H1 (cell line): ENCODE measurements at regions not wholly inside any gene's neighbourhood (a gene's known extent, or its start where the extent isn't known, plus 50 kb on each side); places are given as distances from the start of the nearest gene placed in this dataset.

Source experiments
- CTCF ChIA-PET: fragments of 300-600 bp; sonication (Branson Sonifier 250); formaldehyde crosslinking; loops from one replicate; lab custom pipeline; 2021; ENCODE audit not compliant: partially characterized antibody; lab: Charles Lee
- POLR2A ChIA-PET: fragments of 300-600 bp; sonication (Branson Sonifier 250); formaldehyde crosslinking; loops from one replicate; lab custom pipeline; 2021; ENCODE audit warnings: inconsistent platforms; ENCODE audit not compliant: partially characterized antibody; lab: Charles Lee
- DNase-seq, 2 experiments: peaks; one replicate each; pipeline versions ENCODE4 v3.0.0 to v3.0.0-alpha.2; 2010 to 2022; ENCODE audit warnings: low spot score in 2 of 2, low read depth in 1 of 2, mixed read lengths in 1 of 2
- FAIRE-seq: peaks from 2 replicates; lab custom pipeline; 2011; peaks lifted over from hg19 to GRCh38; lab: Jason Lieb, UNC
- H2AFZ ChIP-seq: 2 replicates; pipeline ENCODE4 v1.8.1; 2012; ENCODE audit warnings: low read length, inconsistent platforms
- H2AK5ac ChIP-seq: 2 replicates; pipeline ENCODE4 v1.6.1; 2013; ENCODE audit warnings: low read depth, low read length
- H2BK120ac ChIP-seq: replicated peaks from 2 replicates; pipeline ENCODE3; 2013; ENCODE audit warnings: low read depth, low read length, inconsistent platforms
- H2BK12ac ChIP-seq: 2 replicates; pipeline ENCODE4 v1.6.1; 2013; ENCODE audit warnings: low read depth, low read length
- H2BK15ac ChIP-seq: 2 replicates; pipeline ENCODE4 v1.6.1; 2013; ENCODE audit warnings: low read length
- H2BK20ac ChIP-seq: 2 replicates; pipeline ENCODE4 v1.6.1; 2013; ENCODE audit warnings: low read length
- H2BK5ac ChIP-seq: 2 replicates; pipeline ENCODE4 v1.6.1; 2013; ENCODE audit warnings: low read depth, low read length
- H3K14ac ChIP-seq: 2 replicates; pipeline ENCODE4 v1.6.1; 2013; ENCODE audit warnings: inconsistent platforms; ENCODE audit not compliant: insufficient read length
- H3K18ac ChIP-seq: 2 replicates; pipeline ENCODE4 v1.6.1; 2013; ENCODE audit warnings: low read length; ENCODE audit errors: extremely low read depth
- H3K23ac ChIP-seq: 2 replicates; pipeline ENCODE4 v1.6.1; 2013; ENCODE audit warnings: inconsistent platforms; ENCODE audit not compliant: insufficient read length
- H3K23me2 ChIP-seq: 2 replicates; pipeline ENCODE4 v1.6.1; 2013; ENCODE audit warnings: low read depth, low read length
- H3K27ac ChIP-seq: 2 replicates; pipeline ENCODE4 v1.6.1; 2011; ENCODE audit warnings: low read depth, low read length, inconsistent platforms
- H3K27me3 ChIP-seq, 4 experiments: replicated peaks in 1 of 4; 1 replicate in 1 of 4; 2 replicates in 3 of 4; pipeline versions ENCODE4 v1.6.1 to v1.8.1; 2011 to 2013; ENCODE audit warnings: low read length in 3 of 4, mild to moderate bottlenecking in 3 of 4, inconsistent platforms in 2 of 4, mixed read lengths in 2 of 4, moderate library complexity in 1 of 4; ENCODE audit not compliant: control insufficient read depth in 3 of 4, insufficient read depth in 3 of 4; ENCODE audit errors: extremely low read depth in 1 of 4
- H3K36me3 ChIP-seq, 4 experiments: 2 replicates each; pipeline versions ENCODE4 v1.6.1 to v1.8.1; 2011 to 2013; ENCODE audit warnings: mild to moderate bottlenecking in 4 of 4, low read length in 3 of 4, moderate library complexity in 2 of 4, control low read depth in 1 of 4, inconsistent platforms in 1 of 4; ENCODE audit not compliant: insufficient read depth in 4 of 4, control insufficient read depth in 2 of 4
- H3K4ac ChIP-seq: replicated peaks from 2 replicates; pipeline ENCODE3; 2013; ENCODE audit warnings: low read length, low read depth, mixed read lengths, inconsistent platforms; ENCODE audit not compliant: insufficient read length
- H3K4me1 ChIP-seq, 4 experiments: replicated peaks in 1 of 4; 1 replicate in 1 of 4; 2 replicates in 3 of 4; pipeline versions ENCODE4 v1.6.1 to v1.8.1; 2011 to 2013; ENCODE audit warnings: low read length in 3 of 4, inconsistent platforms in 2 of 4, mixed read lengths in 1 of 4; ENCODE audit not compliant: insufficient read depth in 4 of 4, control insufficient read depth in 3 of 4
- H3K4me2 ChIP-seq, 2 experiments: 2 replicates each; pipeline versions ENCODE4 v1.6.1 to v1.8.1; 2011 to 2013; ENCODE audit warnings: low read depth in 2 of 2, low read length in 2 of 2, control low read depth in 1 of 2, inconsistent platforms in 1 of 2, mild to moderate bottlenecking in 1 of 2; ENCODE audit not compliant: insufficient read depth in 1 of 2
- H3K4me3 ChIP-seq, 4 experiments: fragments of 200-600, 300-600 bp in 1 of 4; sonication (generic), shearing (Covaris generic), sonication (Bioruptor Twin) in 1 of 4; 2 replicates each; pipeline versions ENCODE4 v1.5.1 to v1.8.1; 2011 to 2016; ENCODE audit warnings: low read length in 4 of 4, low read depth in 3 of 4, control low read depth in 2 of 4, inconsistent platforms in 2 of 4, mild to moderate bottlenecking in 2 of 4, mixed read lengths in 1 of 4, moderate library complexity in 1 of 4; ENCODE audit not compliant: insufficient read depth in 2 of 4; ENCODE audit errors: extremely low read depth in 1 of 4
- H3K56ac ChIP-seq: replicated peaks from 2 replicates; pipeline ENCODE3; 2013; ENCODE audit warnings: low read depth, mild to moderate bottlenecking, mixed read lengths, low read length, inconsistent platforms; ENCODE audit not compliant: insufficient read length
- H3K79me1 ChIP-seq: 2 replicates; pipeline ENCODE4 v1.6.1; 2013; ENCODE audit warnings: low read depth, low read length, control low read depth
- H3K79me2 ChIP-seq, 2 experiments: 2 replicates each; pipeline versions ENCODE4 v1.6.1 to v1.8.1; 2012 to 2013; ENCODE audit warnings: low read length in 2 of 2, mild to moderate bottlenecking in 2 of 2, inconsistent platforms in 1 of 2; ENCODE audit not compliant: insufficient read depth in 2 of 2, control insufficient read depth in 1 of 2
- H3K9ac ChIP-seq, 4 experiments: replicated peaks in 1 of 4; 1 replicate in 1 of 4; 2 replicates in 3 of 4; pipeline versions ENCODE4 v1.6.1 to v1.8.1; 2011 to 2013; ENCODE audit warnings: low read depth in 3 of 4, low read length in 3 of 4, control low read depth in 2 of 4, mild to moderate bottlenecking in 2 of 4, moderate library complexity in 2 of 4, inconsistent platforms in 1 of 4; ENCODE audit errors: extremely low read depth in 1 of 4
- H3K9me3 ChIP-seq, 2 experiments: 2 replicates each; pipeline versions ENCODE4 v1.6.1 to v1.8.1; 2012 to 2013; ENCODE audit warnings: mild to moderate bottlenecking in 2 of 2, moderate library complexity in 2 of 2, control low read depth in 1 of 2, inconsistent platforms in 1 of 2, low read depth in 1 of 2, low read length in 1 of 2, mixed read lengths in 1 of 2; ENCODE audit not compliant: insufficient read depth in 2 of 2
- H4K20me1 ChIP-seq, 2 experiments: replicated peaks in 1 of 2; 2 replicates each; pipeline versions ENCODE3 to v1.8.1; 2011 to 2013; ENCODE audit warnings: inconsistent platforms in 2 of 2, low read length in 2 of 2, mild to moderate bottlenecking in 1 of 2; ENCODE audit not compliant: insufficient read depth in 2 of 2, control insufficient read depth in 1 of 2
- H4K5ac ChIP-seq: 2 replicates; pipeline ENCODE4 v1.6.1; 2013; ENCODE audit warnings: low read length, low read depth, mixed read lengths, inconsistent platforms; ENCODE audit not compliant: insufficient read length
- H4K8ac ChIP-seq: 2 replicates; pipeline ENCODE4 v1.8.0; 2013; ENCODE audit warnings: mild to moderate bottlenecking, moderate library complexity, low read length, inconsistent platforms; ENCODE audit not compliant: insufficient read depth; ENCODE audit errors: extremely low read depth
- H4K91ac ChIP-seq: replicated peaks from 2 replicates; pipeline ENCODE3; 2013; ENCODE audit warnings: low read length, mixed read lengths, inconsistent platforms; ENCODE audit not compliant: insufficient read length
- CEBPB ChIP-seq: IDR thresholded peaks from 2 replicates; pipeline ENCODE4 v1.6.1; 2012; ENCODE audit warnings: low read depth, low read length
- CHD2 ChIP-seq: IDR thresholded peaks from 2 replicates; pipeline ENCODE4 v1.6.1; 2012; ENCODE audit warnings: low read length, improper control_type of control experiment
- HDAC6 ChIP-seq: IDR thresholded peaks from one replicate; pipeline ENCODE4 v1.7.1; 2012; ENCODE audit warnings: low read depth, mild to moderate bottlenecking, inconsistent platforms, low read length, moderate library complexity
- JUN ChIP-seq: IDR thresholded peaks from 2 replicates; pipeline ENCODE4 v1.6.1; 2011; ENCODE audit warnings: low read depth, mild to moderate bottlenecking, improper control_type of control experiment, low read length
- JUND ChIP-seq: IDR thresholded peaks from 2 replicates; pipeline ENCODE4 v1.6.1; 2011; ENCODE audit warnings: mild to moderate bottlenecking, improper control_type of control experiment, low read length
- KDM5A ChIP-seq: fragments of 200-600 bp; IDR thresholded peaks from 2 replicates; pipeline ENCODE4 v1.7.1; 2012; ENCODE audit warnings: mild to moderate bottlenecking, low read length, inconsistent platforms, mixed read lengths
- MAFK ChIP-seq: IDR thresholded peaks from 2 replicates; pipeline ENCODE4 v1.6.1; 2012; ENCODE audit warnings: low read depth, mild to moderate bottlenecking, improper control_type of control experiment, low read length
- NANOG ChIP-seq: IDR thresholded peaks from 2 replicates; pipeline ENCODE4 v1.6.1; 2011; ENCODE audit warnings: low read length, low read depth, mild to moderate bottlenecking, inconsistent platforms; ENCODE audit not compliant: insufficient read depth, poor library complexity, severe bottlenecking
- POU5F1 ChIP-seq: IDR thresholded peaks from 2 replicates; pipeline ENCODE4 v1.6.1; 2011; ENCODE audit warnings: low read depth, mild to moderate bottlenecking, low read length, moderate library complexity
- RXRA ChIP-seq: IDR thresholded peaks from 2 replicates; pipeline ENCODE4 v1.6.1; 2011; ENCODE audit warnings: low read depth, mild to moderate bottlenecking, low read length, moderate library complexity; ENCODE audit not compliant: insufficient read depth
- SIN3A ChIP-seq, 2 experiments: IDR thresholded peaks in 1 of 2; conservative IDR thresholded peaks in 1 of 2; 2 replicates each; pipeline ENCODE4 v1.6.1; 2011 to 2012; ENCODE audit warnings: low read length in 2 of 2, improper control_type of control experiment in 1 of 2, low read depth in 1 of 2, mild to moderate bottlenecking in 1 of 2
- SP4 ChIP-seq: IDR thresholded peaks from 2 replicates; pipeline ENCODE4 v1.6.1; 2012; ENCODE audit warnings: low read length, inconsistent platforms
- TF ChIP-seq, protein P1 (sequence below): IDR thresholded peaks from 2 replicates; pipeline ENCODE4 v1.6.1; 2012; ENCODE audit warnings: inconsistent platforms
- TF ChIP-seq, protein P2 (sequence below): IDR thresholded peaks from 2 replicates; pipeline ENCODE4 v1.6.1; 2011; ENCODE audit warnings: low read depth, mild to moderate bottlenecking, low read length; ENCODE audit not compliant: insufficient read depth
- TF ChIP-seq, protein P3 (sequence below): IDR thresholded peaks from 2 replicates; pipeline ENCODE4 v1.6.1; 2012; ENCODE audit warnings: inconsistent platforms

DNA sequence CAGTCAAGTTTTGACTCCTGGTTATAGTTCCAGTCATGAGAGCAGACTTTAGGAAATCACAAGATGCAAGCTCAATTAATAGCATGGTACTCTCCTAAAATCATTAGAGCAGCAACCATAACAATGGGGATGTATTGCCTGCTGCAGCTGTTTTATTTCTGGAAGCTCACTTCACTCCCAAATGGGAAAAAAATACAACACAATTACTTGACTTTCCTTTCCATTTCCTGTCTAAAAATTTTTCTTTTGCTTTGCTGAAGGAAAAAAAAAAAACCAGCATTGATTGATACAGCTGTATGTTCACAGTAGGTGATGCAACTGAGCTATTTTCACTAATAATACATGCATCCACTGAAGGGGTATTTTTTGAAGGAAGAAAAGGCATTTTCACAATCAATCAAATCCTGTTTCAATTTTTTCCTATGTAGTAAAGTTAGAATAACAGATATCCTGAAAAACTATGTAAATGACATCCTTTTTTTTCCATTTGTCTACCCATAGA is 143.9 kb upstream of the NOVA1 start:
- Histone ChIP-seq H2BK12ac (no peak overlapping the region), H2BK5ac (no peak overlapping the region), H3K18ac (no peak overlapping the region), H2BK20ac (no peak overlapping the region), H3K4ac (no peak overlapping the region), H3K36me3 (no peaks in the 10 kb centered on the region), H3K27ac (no peak overlapping the region), H3K23me2 (no peaks in the 10 kb centered on the region), H3K23ac (no peak overlapping the region), H2AFZ (0 out of 2 replicates have a peak overlapping the region, but pooled peaks have one; percentile 64), H3K27me3 (no peaks in the 10 kb centered on the region), H3K4me1 (no peaks in the 10 kb centered on the region), H4K5ac (no peak overlapping the region), H3K14ac (no peak overlapping the region), H2BK15ac (no peak overlapping the region), H2BK120ac (no peak overlapping the region), H3K79me1 (no peaks in the 10 kb centered on the region), H3K4me2 (no peak overlapping the region), H3K79me2 (no peaks in the 10 kb centered on the region), H4K91ac (no peak overlapping the region), H4K8ac (no peak overlapping the region), H3K9me3 (no peaks in the 10 kb centered on the region), H2AK5ac (no peak overlapping the region), H3K9ac (no peak overlapping the region), H3K56ac (no peak overlapping the region), H4K20me1 (no peaks in the 10 kb centered on the region), H3K4me3 (no peak overlapping the region)
- POLR2A ChIA-PET, result no interaction called here
- CTCF ChIA-PET, result interaction anchor here (1.0 kb wide), 1 partner anchor 11 kb away, joined by 4 read pairs; no protein-coding TSS in a partner anchor
- TF ChIP-seq, protein P1, sequence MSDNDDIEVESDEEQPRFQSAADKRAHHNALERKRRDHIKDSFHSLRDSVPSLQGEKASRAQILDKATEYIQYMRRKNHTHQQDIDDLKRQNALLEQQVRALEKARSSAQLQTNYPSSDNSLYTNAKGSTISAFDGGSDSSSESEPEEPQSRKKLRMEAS, result no peak
- TF ChIP-seq CHD2, result no peak
- TF ChIP-seq SIN3A (conservative IDR thresholded peaks at IDR 0.05 in 1 of 2, IDR thresholded peaks at IDR 0.05 in 1 of 2; ENCODE audit: low read depth in 1 of 2, low read length in 2 of 2), result no peak
- no peak for TF ChIP-seq NANOG
- no peak for TF ChIP-seq CEBPB
- no peak for TF ChIP-seq RXRA
- TF ChIP-seq SP4, result no peak
- no peak for TF ChIP-seq KDM5A
- no peak for TF ChIP-seq JUND
- TF ChIP-seq, protein P2, sequence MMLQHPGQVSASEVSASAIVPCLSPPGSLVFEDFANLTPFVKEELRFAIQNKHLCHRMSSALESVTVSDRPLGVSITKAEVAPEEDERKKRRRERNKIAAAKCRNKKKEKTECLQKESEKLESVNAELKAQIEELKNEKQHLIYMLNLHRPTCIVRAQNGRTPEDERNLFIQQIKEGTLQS, result no peak
- TF ChIP-seq HDAC6, result no peak
- no peak for TF ChIP-seq JUN
- no peak for TF ChIP-seq POU5F1
- TF ChIP-seq MAFK, result no peak
- TF ChIP-seq, protein P3, sequence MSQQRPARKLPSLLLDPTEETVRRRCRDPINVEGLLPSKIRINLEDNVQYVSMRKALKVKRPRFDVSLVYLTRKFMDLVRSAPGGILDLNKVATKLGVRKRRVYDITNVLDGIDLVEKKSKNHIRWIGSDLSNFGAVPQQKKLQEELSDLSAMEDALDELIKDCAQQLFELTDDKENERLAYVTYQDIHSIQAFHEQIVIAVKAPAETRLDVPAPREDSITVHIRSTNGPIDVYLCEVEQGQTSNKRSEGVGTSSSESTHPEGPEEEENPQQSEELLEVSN, result no peak
- DNase-seq (no peak), FAIRE-seq (no peak)
